Neuronal stem cell (in vitro differentiated cells): ENCODE measurements at regions not wholly inside any gene's neighbourhood (a gene's known extent, or its start where the extent isn't known, plus 50 kb on each side); places are given as distances from the start of the nearest gene placed in this dataset.

ENCODE experiments used
- DNase-seq: peaks from one replicate; pipeline ENCODE4 v3.0.0-alpha.2; 2013; ENCODE audit warnings: low spot score
- H2AFZ ChIP-seq: one replicate; pipeline ENCODE4 v1.6.1; 2013; ENCODE audit warnings: mild to moderate bottlenecking, low read length, inconsistent platforms
- H2AK5ac ChIP-seq: 2 replicates; pipeline ENCODE4 v1.6.1; 2013; ENCODE audit warnings: low read depth, mild to moderate bottlenecking, inconsistent platforms, low read length, moderate library complexity, mixed read lengths
- H2BK120ac ChIP-seq: 2 replicates; pipeline ENCODE4 v1.6.1; 2013; ENCODE audit warnings: low read depth, mild to moderate bottlenecking, inconsistent platforms, low read length, moderate library complexity, mixed read lengths
- H2BK12ac ChIP-seq: one replicate; pipeline ENCODE4 v1.6.1; 2013; ENCODE audit warnings: low read length, inconsistent platforms
- H2BK15ac ChIP-seq: 2 replicates; pipeline ENCODE4 v1.6.1; 2013; ENCODE audit warnings: mild to moderate bottlenecking, low read length, inconsistent platforms, mixed read lengths
- H2BK5ac ChIP-seq: one replicate; pipeline ENCODE4 v1.6.1; 2013; ENCODE audit warnings: inconsistent platforms, mild to moderate bottlenecking, low read length, moderate library complexity
- H3K14ac ChIP-seq: one replicate; pipeline ENCODE4 v1.6.1; 2013; ENCODE audit warnings: low read length, inconsistent platforms
- H3K18ac ChIP-seq: 2 replicates; pipeline ENCODE4 v1.6.1; 2013; ENCODE audit warnings: low read length, inconsistent platforms
- H3K23ac ChIP-seq: 2 replicates; pipeline ENCODE4 v1.6.1; 2013; ENCODE audit warnings: low read depth, mild to moderate bottlenecking, mixed read lengths, low read length, inconsistent platforms; ENCODE audit not compliant: poor library complexity
- H3K27ac ChIP-seq: replicated peaks from 3 replicates; pipeline ENCODE4 v1.5.1; 2013; ENCODE audit warnings: low read length, inconsistent platforms
- H3K27me3 ChIP-seq, 3 experiments: 2 replicates each; pipeline ENCODE4 v1.6.1; 2013; ENCODE audit warnings: low read length in 3 of 3, mild to moderate bottlenecking in 2 of 3, inconsistent platforms in 1 of 3, low read depth in 1 of 3, mixed read lengths in 1 of 3, moderate library complexity in 1 of 3; ENCODE audit not compliant: control insufficient read depth in 3 of 3, insufficient read depth in 3 of 3
- H3K36me3 ChIP-seq, 2 donors: replicated peaks in 1 of 2; 2 replicates each; pipeline ENCODE4 v1.6.1; 2013; ENCODE audit warnings: low read length in 2 of 2; ENCODE audit not compliant: control insufficient read depth in 2 of 2, insufficient read depth in 2 of 2
- H3K4ac ChIP-seq: 2 replicates; pipeline ENCODE4 v1.6.1; 2013; ENCODE audit warnings: inconsistent platforms, mild to moderate bottlenecking, low read length, moderate library complexity
- H3K4me1 ChIP-seq, 2 donors: 1 replicate in 1 of 2; 2 replicates in 1 of 2; pipeline ENCODE4 v1.6.1; 2013; ENCODE audit warnings: low read length in 2 of 2, low read depth in 1 of 2; ENCODE audit not compliant: control insufficient read depth in 2 of 2, insufficient read depth in 1 of 2
- H3K4me2 ChIP-seq: one replicate; pipeline ENCODE4 v1.6.1; 2013; ENCODE audit warnings: mild to moderate bottlenecking, low read length, inconsistent platforms; ENCODE audit not compliant: insufficient read depth, poor library complexity, severe bottlenecking
- H3K4me3 ChIP-seq, 2 donors: 2 replicates each; pipeline ENCODE4 v1.5.1; 2013; ENCODE audit warnings: low read length in 2 of 2, mild to moderate bottlenecking in 2 of 2, inconsistent platforms in 1 of 2, moderate library complexity in 1 of 2
- H3K79me1 ChIP-seq: one replicate; pipeline ENCODE4 v1.6.1; 2013; ENCODE audit warnings: low read depth, mild to moderate bottlenecking, inconsistent platforms, low read length, moderate library complexity
- H3K9ac ChIP-seq: one replicate; pipeline ENCODE4 v1.6.1; 2013; ENCODE audit warnings: mild to moderate bottlenecking, low read depth, low read length, inconsistent platforms; ENCODE audit not compliant: poor library complexity
- H3K9me3 ChIP-seq, 2 donors: replicated peaks in 1 of 2; 2 replicates each; pipeline versions ENCODE3 to v1.6.1; 2013; ENCODE audit warnings: low read length in 2 of 2, mild to moderate bottlenecking in 2 of 2, inconsistent platforms in 1 of 2, low read depth in 1 of 2, mixed read lengths in 1 of 2, moderate library complexity in 1 of 2; ENCODE audit not compliant: control insufficient read depth in 2 of 2, insufficient read depth in 1 of 2
- H4K8ac ChIP-seq: one replicate; pipeline ENCODE4 v1.6.1; 2013; ENCODE audit warnings: low read depth, mild to moderate bottlenecking, inconsistent platforms, low read length, moderate library complexity
- H4K91ac ChIP-seq: one replicate; pipeline ENCODE4 v1.6.1; 2013; ENCODE audit warnings: low read length, low read depth, mild to moderate bottlenecking, inconsistent platforms; ENCODE audit not compliant: poor library complexity
- WGBS, 2 donors: extraction: QIAGEN DNeasy Blood & Tissue Kit; methylation state at CpG; one replicate each; pipeline ENCODE4 v1.1.7; 2013; ENCODE audit warnings: missing lambda C conversion rate in 2 of 2, mixed read lengths in 1 of 2; ENCODE audit not compliant: insufficient read length in 2 of 2, insufficient replicate concordance in 1 of 2; ENCODE audit errors: extremely low coverage in 2 of 2; 5-methylcytosine and 5-hydroxymethylcytosine counted together

- Histone ChIP-seq H3K9ac (no peak overlapping the region), H2AFZ (no peak overlapping the region), H3K27me3 (no peaks in the 10 kb centered on the region), H3K9me3 (peaks cover 0 to 2% of the 10 kb centered on the region in 2 donors), H3K18ac (no peak overlapping the region), H3K23ac (no peak overlapping the region), H3K14ac (no peak overlapping the region), H3K79me1 (no peaks in the 10 kb centered on the region), H4K91ac (no peak overlapping the region), H4K8ac (no peak overlapping the region), H2AK5ac (no peak overlapping the region), H2BK15ac (no peak overlapping the region), H3K4me2 (no peak overlapping the region), H2BK120ac (no peak overlapping the region), H3K4me3 (no peak overlapping the region), H3K4ac (no peak overlapping the region), H3K4me1 (peaks cover 0 to 1% of the 10 kb centered on the region in 2 donors), H3K27ac (no peak overlapping the region), H2BK12ac (no peak overlapping the region), H2BK5ac (no peak overlapping the region), H3K36me3 (no peaks in the 10 kb centered on the region)
- WGBS, 2 donors = no CpG with 5 or more reads among the region's 2 CpGs
- DNase-seq = no peak
Measured at GRCh38 chr1:221855156-221855555, 113.3 kb upstream of the DUSP10 start.

- no peaks in the 10 kb centered on the region for H3K9me3 ChIP-seq
- no peak overlapping the region for H3K14ac ChIP-seq
- H4K8ac ChIP-seq = no peak overlapping the region
- H3K9ac ChIP-seq = no peak overlapping the region
- H3K36me3 ChIP-seq = no peaks in the 10 kb centered on the region
- no peak overlapping the region for H2BK120ac ChIP-seq
- H3K4me3 ChIP-seq = no peak overlapping the region
- H2AK5ac ChIP-seq = no peak overlapping the region
- no peak overlapping the region for H3K27ac ChIP-seq
- no peak overlapping the region for H3K4ac ChIP-seq
- no peaks in the 10 kb centered on the region for H3K4me1 ChIP-seq
- H2BK5ac ChIP-seq = no peak overlapping the region
- H3K23ac ChIP-seq = no peak overlapping the region
- no peak overlapping the region for H2BK15ac ChIP-seq
- no peaks in the 10 kb centered on the region for H3K27me3 ChIP-seq
- no peak overlapping the region for H3K4me2 ChIP-seq
- H2AFZ ChIP-seq = no peak overlapping the region
- H3K79me1 ChIP-seq = no peaks in the 10 kb centered on the region
- DNase-seq = no peak
- H4K91ac ChIP-seq = no peak overlapping the region
- no peak overlapping the region for H3K18ac ChIP-seq
- H2BK12ac ChIP-seq = no peak overlapping the region
Measured at GRCh38 chr1:221851336-221851735, 109.4 kb upstream of the DUSP10 start.

GRCh38 chr1:221850470-221851187 lies 108.7 kb upstream of the DUSP10 start:
- no peaks in the 10 kb centered on the region for H3K27me3 ChIP-seq
- no peak overlapping the region for H3K4me2 ChIP-seq
- H2BK120ac ChIP-seq = no peak overlapping the region
- H2AFZ ChIP-seq = no peak overlapping the region
- H3K27ac ChIP-seq = no peak overlapping the region
- H2BK15ac ChIP-seq = no peak overlapping the region
- no peak overlapping the region for H3K23ac ChIP-seq
- no peak overlapping the region for H3K9ac ChIP-seq
- H4K8ac ChIP-seq = no peak overlapping the region
- H3K79me1 ChIP-seq = no peaks in the 10 kb centered on the region
- no peak overlapping the region for H2BK5ac ChIP-seq
- H2BK12ac ChIP-seq = no peak overlapping the region
- no peaks in the 10 kb centered on the region for H3K4me1 ChIP-seq
- DNase-seq = no peak
- no peak overlapping the region for H4K91ac ChIP-seq
- H3K14ac ChIP-seq = no peak overlapping the region
- no peak overlapping the region for H3K18ac ChIP-seq
- H2AK5ac ChIP-seq = no peak overlapping the region
- H3K36me3 ChIP-seq = no peaks in the 10 kb centered on the region
- WGBS, 2 donors = no CpG with 5 or more reads among the region's 8 CpGs
- no peak overlapping the region for H3K4ac ChIP-seq
- H3K9me3 ChIP-seq = no peaks in the 10 kb centered on the region
- no peak overlapping the region for H3K4me3 ChIP-seq

- H3K23ac ChIP-seq = no peak overlapping the region
- no peak overlapping the region for H2BK15ac ChIP-seq
- no peak overlapping the region for H3K27ac ChIP-seq
- H3K4ac ChIP-seq = no peak overlapping the region
- no peaks in the 10 kb centered on the region for H3K36me3 ChIP-seq
- H3K4me2 ChIP-seq = no peak overlapping the region
- no peak overlapping the region for H4K91ac ChIP-seq
- H2BK12ac ChIP-seq = no peak overlapping the region
- no peak overlapping the region for H3K4me3 ChIP-seq
- H4K8ac ChIP-seq = no peak overlapping the region
- DNase-seq = no peak
- H3K4me1 ChIP-seq = no peaks in the 10 kb centered on the region
- H2AFZ ChIP-seq = no peak overlapping the region
- H3K18ac ChIP-seq = no peak overlapping the region
- H2BK5ac ChIP-seq = no peak overlapping the region
- H2BK120ac ChIP-seq = no peak overlapping the region
- WGBS, 2 donors = no CpG with 5 or more reads among the region's 2 CpGs
- no peaks in the 10 kb centered on the region for H3K9me3 ChIP-seq
- no peak overlapping the region for H3K14ac ChIP-seq
- no peak overlapping the region for H3K9ac ChIP-seq
- no peaks in the 10 kb centered on the region for H3K27me3 ChIP-seq
- no peaks in the 10 kb centered on the region for H3K79me1 ChIP-seq
- no peak overlapping the region for H2AK5ac ChIP-seq
Measured at GRCh38 chr1:221849897-221850296, 108.0 kb upstream of the DUSP10 start.
